Liver (tissue), 8 donors: ENCODE measurements at regions not wholly inside any gene's neighbourhood (a gene's known extent, or its start where the extent isn't known, plus 50 kb on each side); places are given as distances from the start of the nearest gene placed in this dataset.
A peak's percentile ranks its signal among the peaks of the same experiment; 100 is the strongest.

ENCODE experiments used
- DNase-seq: peaks from one replicate; pipeline ENCODE4 v3.0.0-alpha.2; 2017; ENCODE audit warnings: low spot score
- H3K27ac ChIP-seq, 2 donors: one replicate each; pipeline ENCODE4 v1.7.0; 2013; ENCODE audit warnings: inconsistent platforms in 2 of 2, low read length in 2 of 2, control low read depth in 1 of 2, low read depth in 1 of 2, mild to moderate bottlenecking in 1 of 2
- H3K27me3 ChIP-seq, 4 donors: one replicate each; pipeline versions ENCODE4 v1.6.1 to v1.7.0; 2013; ENCODE audit warnings: low read length in 3 of 4, inconsistent platforms in 1 of 4, mild to moderate bottlenecking in 1 of 4, moderate library complexity in 1 of 4; ENCODE audit not compliant: control insufficient read depth in 4 of 4, insufficient read depth in 4 of 4
- H3K36me3 ChIP-seq, 4 donors: one replicate each; pipeline versions ENCODE4 v1.6.1 to v1.7.0; 2013; ENCODE audit warnings: low read length in 3 of 4, mild to moderate bottlenecking in 3 of 4, low read depth in 1 of 4, moderate library complexity in 1 of 4; ENCODE audit not compliant: control insufficient read depth in 4 of 4, insufficient read depth in 3 of 4
- H3K4me1 ChIP-seq, 4 donors: one replicate each; pipeline versions ENCODE4 v1.6.1 to v1.7.0; 2013; ENCODE audit warnings: low read length in 3 of 4, mild to moderate bottlenecking in 3 of 4, moderate library complexity in 1 of 4; ENCODE audit not compliant: control insufficient read depth in 4 of 4, insufficient read depth in 4 of 4
- H3K4me3 ChIP-seq, 3 donors: one replicate each; pipeline versions ENCODE4 v1.6.1 to v1.7.0; 2013; ENCODE audit warnings: low read length in 3 of 3, control low read depth in 1 of 3, low read depth in 1 of 3, mild to moderate bottlenecking in 1 of 3
- H3K9ac ChIP-seq, 2 donors: one replicate each; pipeline ENCODE4 v1.7.0; 2013; ENCODE audit warnings: low read length in 2 of 2, mild to moderate bottlenecking in 2 of 2, moderate library complexity in 2 of 2, control low read depth in 1 of 2, low read depth in 1 of 2
- H3K9me3 ChIP-seq, 4 donors: one replicate each; pipeline versions ENCODE4 v1.6.1 to v1.7.0; 2013; ENCODE audit warnings: low read length in 3 of 4; ENCODE audit not compliant: control insufficient read depth in 4 of 4
- CTCF ChIP-seq: fragments of 150-350 bp; IDR thresholded peaks from 2 replicates; pipeline ENCODE4 v1.5.1; 2017; ENCODE audit warnings: improper control_type of control experiment, low read depth, low read length; ENCODE audit not compliant: missing input control
- EGR1 ChIP-seq, 2 donors: IDR thresholded peaks; 2 replicates each; pipeline ENCODE4 v1.6.1; 2016 to 2018; ENCODE audit warnings: antibody characterized with exemption in 2 of 2, low read depth in 2 of 2
- FOXA1 ChIP-seq: IDR thresholded peaks from 2 replicates; pipeline ENCODE4 v1.6.1; 2016; ENCODE audit warnings: antibody characterized with exemption
- GABPA ChIP-seq, 2 donors: IDR thresholded peaks in 1 of 2; conservative IDR thresholded peaks in 1 of 2; 2 replicates each; pipeline ENCODE4 v1.6.1; 2016; ENCODE audit warnings: antibody characterized with exemption in 2 of 2, mild to moderate bottlenecking in 1 of 2, moderate library complexity in 1 of 2
- HNF4A ChIP-seq, 2 donors: conservative IDR thresholded peaks; 2 replicates each; pipeline ENCODE4 v1.6.1; 2016; ENCODE audit warnings: antibody characterized with exemption in 2 of 2, mild to moderate bottlenecking in 2 of 2
- MAX ChIP-seq: IDR thresholded peaks from 2 replicates; pipeline ENCODE4 v1.6.1; 2016; ENCODE audit warnings: antibody characterized with exemption
- RAD21 ChIP-seq, 2 donors: IDR thresholded peaks; 2 replicates each; pipeline ENCODE4 v1.6.1; 2016; ENCODE audit warnings: antibody characterized with exemption in 2 of 2, mild to moderate bottlenecking in 2 of 2
- REST ChIP-seq: IDR thresholded peaks from 2 replicates; pipeline ENCODE4 v1.6.1; 2016; ENCODE audit warnings: antibody characterized with exemption, mild to moderate bottlenecking
- SP1 ChIP-seq: IDR thresholded peaks from 2 replicates; pipeline ENCODE4 v1.6.1; 2018; ENCODE audit warnings: antibody characterized with exemption, mild to moderate bottlenecking
- TAF1 ChIP-seq: conservative IDR thresholded peaks from 2 replicates; pipeline ENCODE4 v1.6.1; 2016; ENCODE audit warnings: antibody characterized with exemption, mild to moderate bottlenecking
- ZBTB33 ChIP-seq: IDR thresholded peaks from 2 replicates; pipeline ENCODE4 v1.6.1; 2016; ENCODE audit warnings: antibody characterized with exemption
- WGBS: extraction: QIAGEN DNeasy Blood & Tissue Kit; methylation state at CpG from one replicate; pipeline ENCODE4 v1.1.7; 2013; 5-methylcytosine and 5-hydroxymethylcytosine counted together
- donor health status: healthy.
- donor health status: healthy.
- donor health status: healthy.
- donor health status: healthy.
- donor health status: healthy.

GRCh38 chr3:104388619-104389018 is 978.1 kb upstream of the ALCAM start:
- no peak for TF ChIP-seq RAD21 (IDR thresholded peaks at IDR 0.05)
- Histone ChIP-seq H3K27me3 (no peaks in the 10 kb centered on the region), H3K9ac (no peak overlapping the region), H3K27ac (no peak overlapping the region), H3K9me3 (no peaks in the 10 kb centered on the region), H3K4me1 (no peaks in the 10 kb centered on the region), H3K36me3 (no peaks in the 10 kb centered on the region), H3K4me3 (no peak overlapping the region)
- DNase-seq, result no peak

GRCh38 chr3:104392327-104392726 is 974.4 kb upstream of the ALCAM start:
- Histone ChIP-seq H3K27me3 (no peaks in the 10 kb centered on the region), H3K9me3 (no peaks in the 10 kb centered on the region), H3K9ac (no peak overlapping the region), H3K4me1 (no peaks in the 10 kb centered on the region), H3K27ac (no peak overlapping the region), H3K36me3 (no peaks in the 10 kb centered on the region), H3K4me3 (no peak overlapping the region)
- no peak for DNase-seq
- TF ChIP-seq SP1 (no peak), GABPA (IDR thresholded peaks at IDR 0.05 in 1 of 2, conservative IDR thresholded peaks at IDR 0.05 in 1 of 2) (no peak), RAD21 (IDR thresholded peaks at IDR 0.05) (peak in 1 of 2 donors; percentile 46), MAX (no peak), REST (no peak), CTCF (no peak)
- 43% methylated on average over 2 of the region's 2 CpGs for whole genome bisulfite sequencing

- no peaks in the 10 kb centered on the region for H3K4me1 ChIP-seq
- TF ChIP-seq CTCF (no peak), EGR1 (IDR thresholded peaks at IDR 0.05; ENCODE audit: low read depth in 2 of 2) (no peak), ZBTB33 (no peak), GABPA (IDR thresholded peaks at IDR 0.05 in 1 of 2, conservative IDR thresholded peaks at IDR 0.05 in 1 of 2) (no peak), HNF4A (conservative IDR thresholded peaks at IDR 0.05) (no peak), FOXA1 (no peak), MAX (no peak), TAF1 (no peak), RAD21 (IDR thresholded peaks at IDR 0.05) (no peak)
- H3K9me3 ChIP-seq, result no peaks in the 10 kb centered on the region
- no peak for DNase-seq
- H3K27ac ChIP-seq, result no peak overlapping the region
- H3K36me3 ChIP-seq, result no peaks in the 10 kb centered on the region
- H3K9ac ChIP-seq, result no peak overlapping the region
- H3K27me3 ChIP-seq, result no peaks in the 10 kb centered on the region
- WGBS, result 93% methylated on average over 2 of the region's 2 CpGs
- H3K4me3 ChIP-seq, result no peak overlapping the region
These were observed 969.6 kb upstream of the ALCAM start for GRCh38 chr3:104396974-104397669.
